H9 (cell line): ENCODE measurements at regions not wholly inside any gene's neighbourhood (a gene's known extent, or its start where the extent isn't known, plus 50 kb on each side); places are given as distances from the start of the nearest gene placed in this dataset.

Source experiments
- DNase-seq: peaks from one replicate; pipeline ENCODE4 v3.0.0-alpha.2; 2017
- H2AFZ ChIP-seq: one replicate; pipeline ENCODE4 v1.6.1; 2013; ENCODE audit warnings: mild to moderate bottlenecking, low read length, control low read depth, moderate library complexity
- H2AK5ac ChIP-seq: 2 replicates; pipeline ENCODE4 v1.6.1; 2013; ENCODE audit warnings: low read length, control low read depth, mixed read lengths; ENCODE audit not compliant: insufficient read length
- H2BK120ac ChIP-seq: one replicate; pipeline ENCODE4 v1.6.1; 2013; ENCODE audit warnings: low read depth, mild to moderate bottlenecking, low read length, control low read depth, inconsistent platforms; ENCODE audit not compliant: poor library complexity, severe bottlenecking
- H2BK12ac ChIP-seq: 2 replicates; pipeline ENCODE4 v1.6.1; 2013; ENCODE audit warnings: low read length, control low read depth, mixed read lengths, low read depth; ENCODE audit not compliant: insufficient read length
- H2BK15ac ChIP-seq: 2 replicates; pipeline ENCODE4 v1.6.1; 2013; ENCODE audit warnings: low read depth, low read length, control low read depth
- H2BK20ac ChIP-seq: one replicate; pipeline ENCODE4 v1.6.1; 2013; ENCODE audit warnings: low read depth, mild to moderate bottlenecking, low read length, control low read depth, inconsistent platforms; ENCODE audit not compliant: poor library complexity, severe bottlenecking
- H2BK5ac ChIP-seq: 2 replicates; pipeline ENCODE4 v1.6.1; 2013; ENCODE audit warnings: low read length, control low read depth, mixed read lengths; ENCODE audit not compliant: insufficient read length
- H3K14ac ChIP-seq: 2 replicates; pipeline ENCODE4 v1.6.1; 2013; ENCODE audit warnings: low read length, control low read depth; ENCODE audit not compliant: insufficient read depth
- H3K18ac ChIP-seq: 2 replicates; pipeline ENCODE4 v1.6.1; 2013; ENCODE audit warnings: low read depth, mild to moderate bottlenecking, mixed read lengths, low read length, control low read depth; ENCODE audit not compliant: insufficient read length
- H3K23ac ChIP-seq: 2 replicates; pipeline ENCODE4 v1.6.1; 2013; ENCODE audit warnings: low read length, control low read depth, mixed read lengths, low read depth; ENCODE audit not compliant: insufficient read length
- H3K23me2 ChIP-seq: 2 replicates; pipeline ENCODE4 v1.6.1; 2013; ENCODE audit warnings: low read depth, mild to moderate bottlenecking, mixed read lengths, low read length, control low read depth; ENCODE audit not compliant: insufficient read length, poor library complexity, severe bottlenecking
- H3K27ac ChIP-seq: 2 replicates; pipeline ENCODE4 v1.5.1; 2013; ENCODE audit warnings: low read length, control low read depth, mixed read lengths, low read depth; ENCODE audit not compliant: insufficient read length
- H3K27me3 ChIP-seq: 2 replicates; pipeline ENCODE4 v1.6.1; 2013; ENCODE audit warnings: low read length, control low read depth, inconsistent platforms; ENCODE audit not compliant: insufficient read depth
- H3K4ac ChIP-seq: 2 replicates; pipeline ENCODE4 v1.6.1; 2013; ENCODE audit warnings: low read depth, mild to moderate bottlenecking, control low read depth, inconsistent platforms, low read length, moderate library complexity
- H3K4me1 ChIP-seq: 2 replicates; pipeline ENCODE4 v1.6.1; 2013; ENCODE audit warnings: low read length, control low read depth, inconsistent platforms; ENCODE audit not compliant: insufficient read depth
- H3K4me2 ChIP-seq: 2 replicates; pipeline ENCODE4 v1.6.1; 2013; ENCODE audit warnings: low read length, control low read depth, mixed read lengths; ENCODE audit not compliant: insufficient read length, insufficient read depth
- H3K56ac ChIP-seq: 2 replicates; pipeline ENCODE4 v1.6.1; 2013; ENCODE audit warnings: low read depth, mild to moderate bottlenecking, mixed read lengths, low read length, control low read depth; ENCODE audit not compliant: insufficient read length
- H3K79me1 ChIP-seq: 2 replicates; pipeline ENCODE4 v1.6.1; 2013; ENCODE audit warnings: low read depth, mild to moderate bottlenecking, moderate library complexity, low read length, control low read depth, inconsistent platforms; ENCODE audit not compliant: insufficient read depth, poor library complexity, severe bottlenecking
- H3K79me2 ChIP-seq: 2 replicates; pipeline ENCODE4 v1.6.1; 2013; ENCODE audit warnings: low read length, control low read depth, inconsistent platforms; ENCODE audit not compliant: insufficient read depth
- H3K9ac ChIP-seq: 2 replicates; pipeline ENCODE4 v1.6.1; 2013; ENCODE audit warnings: low read length, control low read depth, mixed read lengths; ENCODE audit not compliant: insufficient read length; ENCODE audit errors: extremely low read depth
- H3K9me3 ChIP-seq: one replicate; pipeline ENCODE4 v1.6.1; 2013; ENCODE audit warnings: low read depth, low read length, inconsistent platforms; ENCODE audit not compliant: control insufficient read depth
- H3T11ph ChIP-seq: one replicate; pipeline ENCODE4 v1.6.1; 2013; ENCODE audit warnings: mild to moderate bottlenecking, low read length, control low read depth, inconsistent platforms
- H4K20me1 ChIP-seq: one replicate; pipeline ENCODE4 v1.6.1; 2013; ENCODE audit not compliant: control insufficient read depth, insufficient read length, insufficient read depth
- H4K5ac ChIP-seq: 2 replicates; pipeline ENCODE4 v1.6.1; 2013; ENCODE audit warnings: low read depth, mild to moderate bottlenecking, mixed read lengths, low read length, control low read depth; ENCODE audit not compliant: insufficient read length
- H4K8ac ChIP-seq: replicated peaks from 2 replicates; pipeline ENCODE4 v1.6.1; 2013; ENCODE audit warnings: low read length, control low read depth, mixed read lengths, low read depth; ENCODE audit not compliant: insufficient read length
- H4K91ac ChIP-seq: 2 replicates; pipeline ENCODE4 v1.6.1; 2013; ENCODE audit warnings: low read depth, mild to moderate bottlenecking, moderate library complexity, mixed read lengths, low read length, control low read depth; ENCODE audit not compliant: insufficient read length
- H3K27ac Mint-ChIP-seq, 3 experiments: 2 replicates in 2 of 3; 3 replicates in 1 of 3; pipeline ENCODE4 v1.8.0; 2020 to 2021; ENCODE audit warnings: mixed read lengths in 3 of 3, mild to moderate bottlenecking in 1 of 3, moderate library complexity in 1 of 3
- H3K27me3 Mint-ChIP-seq: 2 replicates; pipeline ENCODE4 v1.8.0; 2021; ENCODE audit warnings: low read depth, mild to moderate bottlenecking, moderate library complexity, mixed read lengths
- H3K36me3 Mint-ChIP-seq, 3 experiments: 2 replicates in 2 of 3; 3 replicates in 1 of 3; pipeline ENCODE4 v1.8.0; 2020 to 2021; ENCODE audit warnings: low read depth in 3 of 3, mixed read lengths in 3 of 3; ENCODE audit not compliant: insufficient read depth in 1 of 3
- H3K4me1 Mint-ChIP-seq, 2 experiments: 2 replicates each; pipeline ENCODE4 v1.8.0; 2020; ENCODE audit warnings: mixed read lengths in 2 of 2
- H3K4me3 Mint-ChIP-seq, 2 experiments: 2 replicates in 1 of 2; 3 replicates in 1 of 2; pipeline ENCODE4 v1.8.0; 2020 to 2021; ENCODE audit warnings: mild to moderate bottlenecking in 2 of 2, mixed read lengths in 2 of 2, moderate library complexity in 1 of 2
- H3K9me3 Mint-ChIP-seq, 2 experiments: 2 replicates in 1 of 2; 3 replicates in 1 of 2; pipeline ENCODE4 v1.8.0; 2020; ENCODE audit warnings: mild to moderate bottlenecking in 2 of 2, mixed read lengths in 2 of 2, moderate library complexity in 1 of 2
- WGBS: extraction: QIAGEN DNeasy Blood & Tissue Kit; methylation state at CpG from one replicate; pipeline ENCODE4 v1.1.7; 2013; ENCODE audit warnings: missing lambda C conversion rate, low lambda C conversion rate, mixed read lengths; ENCODE audit not compliant: insufficient read length; ENCODE audit errors: extremely low coverage; 5-methylcytosine and 5-hydroxymethylcytosine counted together
- TF ChIP-seq, protein P1 (sequence below): fragments of 200-600 bp; sonication (generic); conservative IDR thresholded peaks from 3 replicates; pipeline ENCODE4 v1.8.0; 2021; ENCODE audit warnings: antibody characterized with exemption, mild to moderate bottlenecking

DNA sequence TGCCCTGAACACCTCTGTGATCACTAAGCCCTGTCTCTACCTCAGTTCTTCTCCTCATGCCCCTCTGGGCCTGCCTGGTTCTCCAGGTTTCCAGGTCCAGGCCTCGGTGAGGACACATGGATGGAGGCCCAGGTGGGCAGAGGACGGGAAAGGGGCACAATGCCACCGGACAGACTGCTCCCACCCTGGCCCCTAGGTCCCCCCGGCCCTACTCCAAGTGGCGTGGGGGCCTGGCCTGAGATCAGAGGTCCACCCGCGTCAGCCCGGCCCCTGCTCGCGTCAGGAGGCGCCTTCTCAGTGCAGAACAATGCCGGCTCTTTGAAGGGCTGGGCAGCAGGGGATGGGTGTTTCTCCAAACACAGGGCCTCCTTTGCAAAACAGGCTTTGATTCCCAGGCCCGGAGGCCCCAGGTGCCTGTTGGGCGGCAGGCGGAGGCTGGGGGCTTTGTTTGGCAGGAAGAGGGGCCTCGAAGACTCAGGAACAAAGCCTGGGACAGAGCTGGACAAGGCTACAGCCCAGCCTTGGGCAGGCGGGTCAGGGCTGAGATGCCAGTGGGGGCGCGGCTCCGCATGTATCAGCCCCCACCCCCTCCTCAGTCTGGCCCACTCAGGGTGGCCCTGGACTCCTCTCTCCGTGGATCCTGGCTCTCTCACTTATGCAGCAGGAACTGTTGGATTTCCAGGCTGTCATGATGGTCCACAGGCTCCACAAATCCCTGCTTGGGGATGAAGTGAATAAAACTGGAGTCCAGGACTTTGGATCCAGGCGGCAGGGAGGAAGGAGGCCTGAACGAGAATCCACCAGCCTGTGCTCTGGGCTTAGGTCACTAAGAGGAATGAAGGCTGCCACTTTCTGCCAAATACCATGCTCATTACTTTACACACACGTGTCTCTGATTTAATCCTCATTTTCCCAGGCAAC lies 77.4 kb upstream of the SLC2A1 start:
- TF ChIP-seq, protein P1, sequence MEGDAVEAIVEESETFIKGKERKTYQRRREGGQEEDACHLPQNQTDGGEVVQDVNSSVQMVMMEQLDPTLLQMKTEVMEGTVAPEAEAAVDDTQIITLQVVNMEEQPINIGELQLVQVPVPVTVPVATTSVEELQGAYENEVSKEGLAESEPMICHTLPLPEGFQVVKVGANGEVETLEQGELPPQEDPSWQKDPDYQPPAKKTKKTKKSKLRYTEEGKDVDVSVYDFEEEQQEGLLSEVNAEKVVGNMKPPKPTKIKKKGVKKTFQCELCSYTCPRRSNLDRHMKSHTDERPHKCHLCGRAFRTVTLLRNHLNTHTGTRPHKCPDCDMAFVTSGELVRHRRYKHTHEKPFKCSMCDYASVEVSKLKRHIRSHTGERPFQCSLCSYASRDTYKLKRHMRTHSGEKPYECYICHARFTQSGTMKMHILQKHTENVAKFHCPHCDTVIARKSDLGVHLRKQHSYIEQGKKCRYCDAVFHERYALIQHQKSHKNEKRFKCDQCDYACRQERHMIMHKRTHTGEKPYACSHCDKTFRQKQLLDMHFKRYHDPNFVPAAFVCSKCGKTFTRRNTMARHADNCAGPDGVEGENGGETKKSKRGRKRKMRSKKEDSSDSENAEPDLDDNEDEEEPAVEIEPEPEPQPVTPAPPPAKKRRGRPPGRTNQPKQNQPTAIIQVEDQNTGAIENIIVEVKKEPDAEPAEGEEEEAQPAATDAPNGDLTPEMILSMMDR = no peak
- Histone ChIP-seq H3K9me3 (no peaks in the 10 kb centered on the region), H3K27ac (no peak overlapping the region), H3K9ac (no peak overlapping the region), H2BK20ac (no peak overlapping the region), H2BK15ac (no peak overlapping the region), H2BK5ac (no peak overlapping the region), H2BK12ac (no peak overlapping the region), H3K4me1 (no peaks in the 10 kb centered on the region), H3K4ac (no peak overlapping the region), H3K79me1 (no peaks in the 10 kb centered on the region), H2AFZ (no peak overlapping the region), H3K4me2 (no peak overlapping the region), H3K56ac (no peak overlapping the region), H3K14ac (peak overlapping the region; percentile 65), H2AK5ac (no peak overlapping the region), H3K18ac (no peak overlapping the region), H3K23ac (no peak overlapping the region), H4K20me1 (no peaks in the 10 kb centered on the region), H3K27me3 (no peaks in the 10 kb centered on the region), H4K5ac (no peak overlapping the region), H4K91ac (no peak overlapping the region), H4K8ac (no peak overlapping the region), H3T11ph (no peak overlapping the region), H2BK120ac (no peak overlapping the region), H3K79me2 (no peaks in the 10 kb centered on the region), H3K23me2 (no peaks in the 10 kb centered on the region)
- H3K36me3 Mint-ChIP-seq = no peaks in the 10 kb centered on the region
- no peaks in the 10 kb centered on the region for H3K9me3 Mint-ChIP-seq
- whole genome bisulfite sequencing = no CpG with 5 or more reads among the region's 24 CpGs
- no peaks in the 10 kb centered on the region; the same call in 1 of the 2 replicates for H3K27me3 Mint-ChIP-seq
- H3K27ac Mint-ChIP-seq = peak overlapping the region in 1 of 3 experiments; percentile 17; a peak in 2 of 7 replicates
- H3K4me3 Mint-ChIP-seq = no peak overlapping the region
- peak; percentile 43 for DNase-seq
- H3K4me1 Mint-ChIP-seq = peaks cover 20 to 37% of the 10 kb centered on the region in 2 experiments
